ENCODE measurements at regions not wholly inside any gene's neighbourhood (a gene's known extent, or its start where the extent isn't known, plus 50 kb on each side); places are given as distances from the start of the nearest gene placed in this dataset.

- WGBS, 3 donors: 91 to 92% (median 92%) methylated on average over 8 of the region's 8 CpGs
- Histone ChIP-seq H3K9me3 (ENCODE audit: control insufficient read depth in 2 of 2, insufficient read depth in 1 of 2, low read depth in 1 of 2, low read length in 1 of 2) (no peaks in the 10 kb centered on the region), H3K27me3 (ENCODE audit: control insufficient read depth in 3 of 3, insufficient read depth in 3 of 3, low read length in 3 of 3) (no peaks in the 10 kb centered on the region), H3K4me3 (ENCODE audit: low read depth in 1 of 3, low read length in 3 of 3) (no peak overlapping the region), H3K36me3 (ENCODE audit: control insufficient read depth in 3 of 3, insufficient read depth in 2 of 3, low read depth in 1 of 3, low read length in 3 of 3) (no peaks in the 10 kb centered on the region), H3K4me1 (ENCODE audit: control insufficient read depth in 3 of 3, insufficient read depth in 2 of 3, low read depth in 1 of 3, low read length in 2 of 3) (no peaks in the 10 kb centered on the region), H3K27ac (ENCODE audit: low read depth in 1 of 3, low read length in 2 of 3) (no peak overlapping the region)
- DNase-seq (no peak), FAIRE-seq (no peak)
These were observed 370.2 kb upstream of the CCDC196 start for GRCh38 chr14:66115740-66116502.

GRCh38 chr14:66116732-66117131 lies 369.4 kb upstream of the CCDC196 start:
- no peaks in the 10 kb centered on the region for H3K27me3 ChIP-seq (ENCODE audit: control insufficient read depth in 3 of 3, insufficient read depth in 3 of 3, low read length in 3 of 3)
- no peaks in the 10 kb centered on the region for H3K9me3 ChIP-seq (ENCODE audit: control insufficient read depth in 2 of 2, insufficient read depth in 1 of 2, low read depth in 1 of 2, low read length in 1 of 2)
- no peaks in the 10 kb centered on the region for H3K4me1 ChIP-seq (ENCODE audit: control insufficient read depth in 3 of 3, insufficient read depth in 2 of 3, low read depth in 1 of 3, low read length in 2 of 3)
- FAIRE-seq: no peak
- no peak overlapping the region for H3K27ac ChIP-seq (ENCODE audit: low read depth in 1 of 3, low read length in 2 of 3)
- no peak for DNase-seq
- no peak overlapping the region for H3K4me3 ChIP-seq (ENCODE audit: low read depth in 1 of 3, low read length in 3 of 3)
- WGBS, 3 donors: 83 to 90% (median 89%) methylated on average over 4 of the region's 4 CpGs
- H3K36me3 ChIP-seq (ENCODE audit: control insufficient read depth in 3 of 3, insufficient read depth in 2 of 3, low read depth in 1 of 3, low read length in 3 of 3): no peaks in the 10 kb centered on the region

GRCh38 chr14:66117600-66117999 lies 368.6 kb upstream of the CCDC196 start:
- no peak for DNase-seq
- 59 to 75% (median 67%) methylated on average over 3 of the region's 3 CpGs for WGBS, 3 donors
- Histone ChIP-seq H3K4me3 (ENCODE audit: low read depth in 1 of 3, low read length in 3 of 3) (no peak overlapping the region), H3K4me1 (ENCODE audit: control insufficient read depth in 3 of 3, insufficient read depth in 2 of 3, low read depth in 1 of 3, low read length in 2 of 3) (no peaks in the 10 kb centered on the region), H3K9me3 (ENCODE audit: control insufficient read depth in 2 of 2, insufficient read depth in 1 of 2, low read depth in 1 of 2, low read length in 1 of 2) (no peaks in the 10 kb centered on the region), H3K36me3 (ENCODE audit: control insufficient read depth in 3 of 3, insufficient read depth in 2 of 3, low read depth in 1 of 3, low read length in 3 of 3) (no peaks in the 10 kb centered on the region), H3K27me3 (ENCODE audit: control insufficient read depth in 3 of 3, insufficient read depth in 3 of 3, low read length in 3 of 3) (no peaks in the 10 kb centered on the region), H3K27ac (ENCODE audit: low read depth in 1 of 3, low read length in 2 of 3) (no peak overlapping the region)
- FAIRE-seq: no peak

- 82 to 91% (median 88%) methylated on average over 5 of the region's 5 CpGs for WGBS, 3 donors
- Histone ChIP-seq H3K36me3 (ENCODE audit: control insufficient read depth in 3 of 3, insufficient read depth in 2 of 3, low read depth in 1 of 3, low read length in 3 of 3) (no peaks in the 10 kb centered on the region), H3K27me3 (ENCODE audit: control insufficient read depth in 3 of 3, insufficient read depth in 3 of 3, low read length in 3 of 3) (no peaks in the 10 kb centered on the region), H3K9me3 (ENCODE audit: control insufficient read depth in 2 of 2, insufficient read depth in 1 of 2, low read depth in 1 of 2, low read length in 1 of 2) (no peaks in the 10 kb centered on the region), H3K27ac (ENCODE audit: low read depth in 1 of 3, low read length in 2 of 3) (no peak overlapping the region), H3K4me1 (ENCODE audit: control insufficient read depth in 3 of 3, insufficient read depth in 2 of 3, low read depth in 1 of 3, low read length in 2 of 3) (no peaks in the 10 kb centered on the region), H3K4me3 (ENCODE audit: low read depth in 1 of 3, low read length in 3 of 3) (no peak overlapping the region)
- FAIRE-seq (no peak), DNase-seq (no peak)
These were observed 366.5 kb upstream of the CCDC196 start for GRCh38 chr14:66119606-66120231.

GRCh38 chr14:66120402-66120801 lies 365.8 kb upstream of the CCDC196 start:
- FAIRE-seq (no peak), DNase-seq (no peak)
- H3K27me3 ChIP-seq (ENCODE audit: control insufficient read depth in 3 of 3, insufficient read depth in 3 of 3, low read length in 3 of 3): no peaks in the 10 kb centered on the region
- WGBS, 3 donors: 67 to 78% (median 76%) methylated on average over 3 of the region's 3 CpGs
- H3K9me3 ChIP-seq (ENCODE audit: control insufficient read depth in 2 of 2, insufficient read depth in 1 of 2, low read depth in 1 of 2, low read length in 1 of 2): no peaks in the 10 kb centered on the region
- no peaks in the 10 kb centered on the region for H3K4me1 ChIP-seq (ENCODE audit: control insufficient read depth in 3 of 3, insufficient read depth in 2 of 3, low read depth in 1 of 3, low read length in 2 of 3)
- no peak overlapping the region for H3K27ac ChIP-seq (ENCODE audit: low read depth in 1 of 3, low read length in 2 of 3)
- H3K36me3 ChIP-seq (ENCODE audit: control insufficient read depth in 3 of 3, insufficient read depth in 2 of 3, low read depth in 1 of 3, low read length in 3 of 3): no peaks in the 10 kb centered on the region
- no peak overlapping the region for H3K4me3 ChIP-seq (ENCODE audit: low read depth in 1 of 3, low read length in 3 of 3)

GRCh38 chr14:66121859-66122258 lies 364.3 kb upstream of the CCDC196 start:
- H3K4me3 ChIP-seq (ENCODE audit: low read depth in 1 of 3, low read length in 3 of 3): no peak overlapping the region
- H3K4me1 ChIP-seq (ENCODE audit: control insufficient read depth in 3 of 3, insufficient read depth in 2 of 3, low read depth in 1 of 3, low read length in 2 of 3): no peaks in the 10 kb centered on the region
- no peak overlapping the region for H3K27ac ChIP-seq (ENCODE audit: low read depth in 1 of 3, low read length in 2 of 3)
- FAIRE-seq (no peak), DNase-seq (no peak)
- no peaks in the 10 kb centered on the region for H3K9me3 ChIP-seq (ENCODE audit: control insufficient read depth in 2 of 2, insufficient read depth in 1 of 2, low read depth in 1 of 2, low read length in 1 of 2)
- no peaks in the 10 kb centered on the region for H3K27me3 ChIP-seq (ENCODE audit: control insufficient read depth in 3 of 3, insufficient read depth in 3 of 3, low read length in 3 of 3)
- H3K36me3 ChIP-seq (ENCODE audit: control insufficient read depth in 3 of 3, insufficient read depth in 2 of 3, low read depth in 1 of 3, low read length in 3 of 3): no peaks in the 10 kb centered on the region
- WGBS, 3 donors: 87 to 94% (median 89%) methylated on average over 3 of the region's 3 CpGs

GRCh38 chr14:66129224-66129623 lies 356.9 kb upstream of the CCDC196 start:
- 64 to 73% (median 72%) methylated on average over 2 of the region's 2 CpGs for WGBS, 3 donors
- no peaks in the 10 kb centered on the region for H3K27me3 ChIP-seq (ENCODE audit: control insufficient read depth in 3 of 3, insufficient read depth in 3 of 3, low read length in 3 of 3)
- DNase-seq (no peak), FAIRE-seq (no peak)
- H3K9me3 ChIP-seq (ENCODE audit: control insufficient read depth in 2 of 2, insufficient read depth in 1 of 2, low read depth in 1 of 2, low read length in 1 of 2): no peaks in the 10 kb centered on the region
- no peaks in the 10 kb centered on the region for H3K36me3 ChIP-seq (ENCODE audit: control insufficient read depth in 3 of 3, insufficient read depth in 2 of 3, low read depth in 1 of 3, low read length in 3 of 3)
- no peak overlapping the region for H3K27ac ChIP-seq (ENCODE audit: low read depth in 1 of 3, low read length in 2 of 3)
- H3K4me1 ChIP-seq (ENCODE audit: control insufficient read depth in 3 of 3, insufficient read depth in 2 of 3, low read depth in 1 of 3, low read length in 2 of 3): no peaks in the 10 kb centered on the region
- H3K4me3 ChIP-seq (ENCODE audit: low read depth in 1 of 3, low read length in 3 of 3): no peak overlapping the region

- no peak for DNase-seq
- FAIRE-seq: no peak
- Histone ChIP-seq H3K4me3 (ENCODE audit: low read depth in 1 of 3, low read length in 3 of 3) (no peak overlapping the region), H3K9me3 (ENCODE audit: control insufficient read depth in 2 of 2, insufficient read depth in 1 of 2, low read depth in 1 of 2, low read length in 1 of 2) (no peaks in the 10 kb centered on the region), H3K27me3 (ENCODE audit: control insufficient read depth in 3 of 3, insufficient read depth in 3 of 3, low read length in 3 of 3) (no peaks in the 10 kb centered on the region), H3K4me1 (ENCODE audit: control insufficient read depth in 3 of 3, insufficient read depth in 2 of 3, low read depth in 1 of 3, low read length in 2 of 3) (no peaks in the 10 kb centered on the region), H3K36me3 (ENCODE audit: control insufficient read depth in 3 of 3, insufficient read depth in 2 of 3, low read depth in 1 of 3, low read length in 3 of 3) (no peaks in the 10 kb centered on the region), H3K27ac (ENCODE audit: low read depth in 1 of 3, low read length in 2 of 3) (no peak overlapping the region)
- 47 to 78% (median 63%) methylated on average over 4 of the region's 4 CpGs for WGBS, 3 donors
These were observed 355.1 kb upstream of the CCDC196 start for GRCh38 chr14:66131111-66131510.

- Histone ChIP-seq H3K9me3 (ENCODE audit: control insufficient read depth in 2 of 2, insufficient read depth in 1 of 2, low read depth in 1 of 2, low read length in 1 of 2) (no peaks in the 10 kb centered on the region), H3K4me1 (ENCODE audit: control insufficient read depth in 3 of 3, insufficient read depth in 2 of 3, low read depth in 1 of 3, low read length in 2 of 3) (no peaks in the 10 kb centered on the region), H3K4me3 (ENCODE audit: low read depth in 1 of 3, low read length in 3 of 3) (no peak overlapping the region), H3K27me3 (ENCODE audit: control insufficient read depth in 3 of 3, insufficient read depth in 3 of 3, low read length in 3 of 3) (no peaks in the 10 kb centered on the region), H3K36me3 (ENCODE audit: control insufficient read depth in 3 of 3, insufficient read depth in 2 of 3, low read depth in 1 of 3, low read length in 3 of 3) (no peaks in the 10 kb centered on the region), H3K27ac (ENCODE audit: low read depth in 1 of 3, low read length in 2 of 3) (no peak overlapping the region)
- no peak for DNase-seq
- no peak for FAIRE-seq
These were observed 352.5 kb upstream of the CCDC196 start for GRCh38 chr14:66133666-66134065.
